H1 (cell line): ENCODE measurements at regions not wholly inside any gene's neighbourhood (a gene's known extent, or its start where the extent isn't known, plus 50 kb on each side); places are given as distances from the start of the nearest gene placed in this dataset.

ENCODE experiments used
- EZH2 ChIP-seq: fragments of 200-600 bp; sonication (generic); IDR thresholded peaks from 2 replicates; pipeline ENCODE4 v1.7.1; 2012; ENCODE audit warnings: low read depth, mild to moderate bottlenecking, moderate library complexity, low read length, inconsistent platforms; ENCODE audit not compliant: severe bottlenecking
- POLR2A ChIP-seq, 2 experiments: IDR thresholded peaks; 1 replicate in 1 of 2; 2 replicates in 1 of 2; pipeline ENCODE4 v1.6.1; 2011; ENCODE audit warnings: low read depth in 2 of 2, low read length in 2 of 2, mild to moderate bottlenecking in 2 of 2; ENCODE audit errors: control extremely low read depth in 1 of 2
- TCF12 ChIP-seq: IDR thresholded peaks from 2 replicates; pipeline ENCODE4 v1.6.1; 2011; ENCODE audit warnings: low read depth, mild to moderate bottlenecking, low read length
- TF ChIP-seq, protein P1 (sequence below): IDR thresholded peaks from 2 replicates; pipeline ENCODE4 v1.6.1; 2011; ENCODE audit warnings: low read length, improper control_type of control experiment
- TF ChIP-seq, protein P2 (sequence below): IDR thresholded peaks from 2 replicates; pipeline ENCODE4 v1.6.1; 2011; ENCODE audit warnings: low read depth, mild to moderate bottlenecking, low read length; ENCODE audit not compliant: insufficient read depth
- TF ChIP-seq, protein P3 (sequence below), 3 experiments: IDR thresholded peaks; 1 replicate in 2 of 3; 2 replicates in 1 of 3; pipeline versions ENCODE4 v1.5.1 to v1.6.1; 2011; ENCODE audit warnings: low read length in 3 of 3, mild to moderate bottlenecking in 3 of 3, inconsistent platforms in 2 of 3, low read depth in 1 of 3, moderate library complexity in 1 of 3; ENCODE audit not compliant: insufficient read depth in 1 of 3; ENCODE audit errors: control extremely low read depth in 1 of 3

DNA sequence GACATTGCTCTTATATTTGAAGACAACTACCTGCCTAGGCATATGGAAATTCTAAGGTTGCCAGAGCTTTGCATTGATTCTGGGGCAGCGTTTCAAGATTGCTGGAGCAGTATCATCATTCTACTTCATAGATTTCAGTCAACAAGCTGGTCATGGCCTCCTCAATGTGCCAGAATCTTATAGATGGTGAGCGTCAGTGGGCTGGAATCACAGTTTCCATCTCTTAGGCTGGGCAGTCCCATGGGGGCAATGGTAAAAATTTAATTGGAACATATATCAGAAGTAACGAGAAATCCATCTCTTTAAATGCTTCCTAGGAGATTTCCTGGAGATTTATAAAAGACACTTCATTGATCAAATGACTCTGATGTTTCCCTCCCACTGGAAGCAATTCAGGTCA is 258.3 kb downstream of the SV2B start:
- TF ChIP-seq, protein P1, sequence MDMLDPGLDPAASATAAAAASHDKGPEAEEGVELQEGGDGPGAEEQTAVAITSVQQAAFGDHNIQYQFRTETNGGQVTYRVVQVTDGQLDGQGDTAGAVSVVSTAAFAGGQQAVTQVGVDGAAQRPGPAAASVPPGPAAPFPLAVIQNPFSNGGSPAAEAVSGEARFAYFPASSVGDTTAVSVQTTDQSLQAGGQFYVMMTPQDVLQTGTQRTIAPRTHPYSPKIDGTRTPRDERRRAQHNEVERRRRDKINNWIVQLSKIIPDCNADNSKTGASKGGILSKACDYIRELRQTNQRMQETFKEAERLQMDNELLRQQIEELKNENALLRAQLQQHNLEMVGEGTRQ: no peak
- TF ChIP-seq EZH2 (no peak), TCF12 (no peak), POLR2A (IDR thresholded peaks at IDR 0.05; ENCODE audit: control extremely low read depth in 1 of 2, low read depth in 2 of 2, low read length in 2 of 2) (no peak)
- TF ChIP-seq, protein P2, sequence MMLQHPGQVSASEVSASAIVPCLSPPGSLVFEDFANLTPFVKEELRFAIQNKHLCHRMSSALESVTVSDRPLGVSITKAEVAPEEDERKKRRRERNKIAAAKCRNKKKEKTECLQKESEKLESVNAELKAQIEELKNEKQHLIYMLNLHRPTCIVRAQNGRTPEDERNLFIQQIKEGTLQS: no peak
- TF ChIP-seq, protein P3, sequence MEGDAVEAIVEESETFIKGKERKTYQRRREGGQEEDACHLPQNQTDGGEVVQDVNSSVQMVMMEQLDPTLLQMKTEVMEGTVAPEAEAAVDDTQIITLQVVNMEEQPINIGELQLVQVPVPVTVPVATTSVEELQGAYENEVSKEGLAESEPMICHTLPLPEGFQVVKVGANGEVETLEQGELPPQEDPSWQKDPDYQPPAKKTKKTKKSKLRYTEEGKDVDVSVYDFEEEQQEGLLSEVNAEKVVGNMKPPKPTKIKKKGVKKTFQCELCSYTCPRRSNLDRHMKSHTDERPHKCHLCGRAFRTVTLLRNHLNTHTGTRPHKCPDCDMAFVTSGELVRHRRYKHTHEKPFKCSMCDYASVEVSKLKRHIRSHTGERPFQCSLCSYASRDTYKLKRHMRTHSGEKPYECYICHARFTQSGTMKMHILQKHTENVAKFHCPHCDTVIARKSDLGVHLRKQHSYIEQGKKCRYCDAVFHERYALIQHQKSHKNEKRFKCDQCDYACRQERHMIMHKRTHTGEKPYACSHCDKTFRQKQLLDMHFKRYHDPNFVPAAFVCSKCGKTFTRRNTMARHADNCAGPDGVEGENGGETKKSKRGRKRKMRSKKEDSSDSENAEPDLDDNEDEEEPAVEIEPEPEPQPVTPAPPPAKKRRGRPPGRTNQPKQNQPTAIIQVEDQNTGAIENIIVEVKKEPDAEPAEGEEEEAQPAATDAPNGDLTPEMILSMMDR (IDR thresholded peaks at IDR 0.05; ENCODE audit: control extremely low read depth in 1 of 3, insufficient read depth in 1 of 3, low read depth in 1 of 3, low read length in 3 of 3): no peak
